SK-N-SH treated with all-trans-retinoic acid at 6 μM for 48 hours (cell line): ENCODE measurements at regions not wholly inside any gene's neighbourhood (a gene's known extent, or its start where the extent isn't known, plus 50 kb on each side); places are given as distances from the start of the nearest gene placed in this dataset.

ENCODE experiments used
- ATAC-seq: fragments of 200-7000 bp; cut with Tn5 transposase; 3 replicates; pipeline ENCODE4 v1.9.1; 2020; ENCODE audit warnings: mild to moderate bottlenecking, moderate library complexity
- ARNTL ChIP-seq: fragments of 450-650 bp; formaldehyde crosslinking; IDR thresholded peaks from 2 replicates; pipeline ENCODE4 v1.5.0; 2020; ENCODE audit warnings: low read depth, mild to moderate bottlenecking, moderate library complexity, borderline replicate concordance
- BACH2 ChIP-seq: fragments of 250-450 bp; sonication (Bioruptor Pico); IDR thresholded peaks from 2 replicates; pipeline ENCODE4 v1.9.0; 2021; ENCODE audit warnings: mild to moderate bottlenecking, borderline replicate concordance
- CSDC2 ChIP-seq: fragments of 250-450 bp; sonication (Bioruptor Pico); IDR thresholded peaks from 2 replicates; pipeline ENCODE4 v1.5.0; 2020; ENCODE audit warnings: mild to moderate bottlenecking, moderate library complexity
- ESRRG ChIP-seq: fragments of 250-450 bp; sonication (Bioruptor Pico); IDR thresholded peaks from 2 replicates; pipeline ENCODE4 v1.6.1; 2021; ENCODE audit warnings: mild to moderate bottlenecking
- GLIS3 ChIP-seq: fragments of 250-450 bp; sonication (Bioruptor Pico); IDR thresholded peaks from 2 replicates; pipeline ENCODE4 v1.5.0; 2020; ENCODE audit warnings: mild to moderate bottlenecking, moderate library complexity
- ISL1 ChIP-seq: fragments of 250-450 bp; sonication (Bioruptor Pico); IDR thresholded peaks from 2 replicates; pipeline ENCODE4 v2.1.2; 2022; ENCODE audit warnings: mild to moderate bottlenecking, moderate library complexity
- OSR1 ChIP-seq: fragments of 250-450 bp; sonication (Bioruptor Pico); IDR thresholded peaks from 2 replicates; pipeline ENCODE4 v1.8.0; 2022; ENCODE audit warnings: moderate library complexity, mild to moderate bottlenecking, inconsistent platforms
- PATZ1 ChIP-seq: fragments of 250-450 bp; sonication (Bioruptor Pico); IDR thresholded peaks from 2 replicates; pipeline ENCODE4 v1.8.0; 2020; ENCODE audit warnings: mild to moderate bottlenecking, moderate library complexity, borderline replicate concordance
- PPARA ChIP-seq: fragments of 250-450 bp; sonication (Bioruptor Pico); IDR thresholded peaks from 2 replicates; pipeline ENCODE4 v1.5.0; 2020; ENCODE audit warnings: mild to moderate bottlenecking, borderline replicate concordance
- RARB ChIP-seq: fragments of 250-450 bp; sonication (Bioruptor Pico); IDR thresholded peaks from 2 replicates; pipeline ENCODE4 v1.8.0; 2021; ENCODE audit warnings: mild to moderate bottlenecking, moderate library complexity
- SNAI2 ChIP-seq: fragments of 250-450 bp; sonication (Bioruptor Pico); IDR thresholded peaks from 2 replicates; pipeline ENCODE4 v1.5.0; 2020; ENCODE audit warnings: mild to moderate bottlenecking, moderate library complexity
- TCF4 ChIP-seq: fragments of 250-450 bp; sonication (Bioruptor Pico); IDR thresholded peaks from 2 replicates; pipeline ENCODE4 v1.8.0; 2021; ENCODE audit warnings: mild to moderate bottlenecking, moderate library complexity, borderline replicate concordance
- TOX ChIP-seq: fragments of 250-450 bp; sonication (Bioruptor Pico); IDR thresholded peaks from 2 replicates; pipeline ENCODE4 v1.8.0; 2021; ENCODE audit warnings: mild to moderate bottlenecking, moderate library complexity, borderline replicate concordance
- ZC3H10 ChIP-seq: fragments of 250-450 bp; sonication (Bioruptor Pico); IDR thresholded peaks from 2 replicates; pipeline ENCODE4 v1.5.1; 2021; ENCODE audit warnings: mild to moderate bottlenecking, moderate library complexity
- ZFP3 ChIP-seq: fragments of 250-450 bp; sonication (Bioruptor Pico); IDR thresholded peaks from 2 replicates; pipeline ENCODE4 v1.5.0; 2020; ENCODE audit warnings: mild to moderate bottlenecking, moderate library complexity
- ZFP30 ChIP-seq: fragments of 450-650 bp; formaldehyde crosslinking; IDR thresholded peaks from 2 replicates; pipeline ENCODE4 v1.5.0; 2022; ENCODE audit warnings: mild to moderate bottlenecking, moderate library complexity
- ZNF565 ChIP-seq: fragments of 450-650 bp; formaldehyde crosslinking; conservative IDR thresholded peaks from 2 replicates; pipeline ENCODE4 v1.5.0; 2020; ENCODE audit warnings: low read depth, mild to moderate bottlenecking, moderate library complexity
- ZNF70 ChIP-seq: fragments of 450-650 bp; formaldehyde crosslinking; IDR thresholded peaks from 2 replicates; pipeline ENCODE4 v1.5.0; 2020; ENCODE audit warnings: mild to moderate bottlenecking, moderate library complexity
- ZNF8 ChIP-seq: fragments of 450-650 bp; formaldehyde crosslinking; IDR thresholded peaks from 2 replicates; pipeline ENCODE4 v1.5.0; 2020; ENCODE audit warnings: mild to moderate bottlenecking, moderate library complexity
- TF ChIP-seq, protein P1 (sequence below): fragments of 250-450 bp; sonication (Bioruptor Pico); IDR thresholded peaks from 2 replicates; pipeline ENCODE4 v1.5.1; 2021; ENCODE audit warnings: mild to moderate bottlenecking, moderate library complexity
- TF ChIP-seq, protein P2 (sequence below): fragments of 250-450 bp; sonication (Bioruptor Pico); IDR thresholded peaks from 2 replicates; pipeline ENCODE4 v1.8.0; 2021; ENCODE audit warnings: low read depth, mild to moderate bottlenecking, moderate library complexity, borderline replicate concordance
- TF ChIP-seq, protein P3 (sequence below): fragments of 250-450 bp; sonication (Bioruptor Pico); IDR thresholded peaks from 2 replicates; pipeline ENCODE4 v1.5.0; 2020; ENCODE audit warnings: mild to moderate bottlenecking, moderate library complexity
- TF ChIP-seq, protein P4 (sequence below): fragments of 250-450 bp; sonication (Bioruptor Pico); IDR thresholded peaks from 2 replicates; pipeline ENCODE4 v1.5.1; 2020; ENCODE audit warnings: low read depth, mild to moderate bottlenecking, moderate library complexity

DNA sequence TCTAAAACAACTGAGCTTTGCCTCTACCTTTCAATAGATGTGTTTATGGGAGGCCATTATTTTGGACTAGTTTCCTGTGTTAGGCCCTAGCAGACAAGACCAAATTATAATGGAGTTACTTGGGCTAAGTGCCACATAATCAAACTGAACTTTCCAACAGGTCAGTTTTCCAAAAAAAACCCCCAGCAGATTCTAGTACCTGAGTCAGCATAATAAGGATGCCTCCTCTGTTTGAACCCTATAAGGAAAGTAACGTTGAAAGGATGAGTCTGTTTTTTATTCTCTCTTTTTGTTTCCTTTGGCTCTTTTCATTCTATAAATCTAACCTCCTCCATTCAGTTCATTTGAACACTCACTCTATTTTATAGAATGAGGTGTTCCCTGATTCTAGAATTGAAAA, 148.1 kb upstream of the FAM3C start:
- peak; percentile 51 for ATAC-seq
- TF ChIP-seq OSR1 (peak; percentile 100), ZNF8 (CRISPR knock-in tag) (peak; percentile 62; the same call in 1 of the 2 replicates), ZFP30 (CRISPR knock-in tag) (no peak), PPARA (no peak), ISL1 (CRISPR knock-in tag) (no peak), ESRRG (CRISPR knock-in tag) (no peak), TOX (CRISPR knock-in tag) (peak; percentile 95), PATZ1 (CRISPR knock-in tag) (peak; percentile 18; the same call in 1 of the 2 replicates), CSDC2 (CRISPR knock-in tag) (peak; percentile 99), RARB (CRISPR knock-in tag) (peak; percentile 85), GLIS3 (CRISPR knock-in tag) (no peak), ZNF565 (CRISPR knock-in tag) (no peak), SNAI2 (no peak; the same call in 1 of the 2 replicates), ZC3H10 (CRISPR knock-in tag) (peak; percentile 98), TCF4 (no peak), ARNTL (CRISPR knock-in tag) (no peak), ZFP3 (CRISPR knock-in tag) (peak; percentile 82), ZNF70 (no peak), BACH2 (CRISPR knock-in tag) (no peak)
- TF ChIP-seq, protein P1, sequence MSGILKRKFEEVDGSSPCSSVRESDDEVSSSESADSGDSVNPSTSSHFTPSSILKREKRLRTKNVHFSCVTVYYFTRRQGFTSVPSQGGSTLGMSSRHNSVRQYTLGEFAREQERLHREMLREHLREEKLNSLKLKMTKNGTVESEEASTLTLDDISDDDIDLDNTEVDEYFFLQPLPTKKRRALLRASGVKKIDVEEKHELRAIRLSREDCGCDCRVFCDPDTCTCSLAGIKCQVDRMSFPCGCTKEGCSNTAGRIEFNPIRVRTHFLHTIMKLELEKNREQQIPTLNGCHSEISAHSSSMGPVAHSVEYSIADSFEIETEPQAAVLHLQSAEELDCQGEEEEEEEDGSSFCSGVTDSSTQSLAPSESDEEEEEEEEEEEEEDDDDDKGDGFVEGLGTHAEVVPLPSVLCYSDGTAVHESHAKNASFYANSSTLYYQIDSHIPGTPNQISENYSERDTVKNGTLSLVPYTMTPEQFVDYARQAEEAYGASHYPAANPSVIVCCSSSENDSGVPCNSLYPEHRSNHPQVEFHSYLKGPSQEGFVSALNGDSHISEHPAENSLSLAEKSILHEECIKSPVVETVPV (CRISPR knock-in tag): no peak
- TF ChIP-seq, protein P2, sequence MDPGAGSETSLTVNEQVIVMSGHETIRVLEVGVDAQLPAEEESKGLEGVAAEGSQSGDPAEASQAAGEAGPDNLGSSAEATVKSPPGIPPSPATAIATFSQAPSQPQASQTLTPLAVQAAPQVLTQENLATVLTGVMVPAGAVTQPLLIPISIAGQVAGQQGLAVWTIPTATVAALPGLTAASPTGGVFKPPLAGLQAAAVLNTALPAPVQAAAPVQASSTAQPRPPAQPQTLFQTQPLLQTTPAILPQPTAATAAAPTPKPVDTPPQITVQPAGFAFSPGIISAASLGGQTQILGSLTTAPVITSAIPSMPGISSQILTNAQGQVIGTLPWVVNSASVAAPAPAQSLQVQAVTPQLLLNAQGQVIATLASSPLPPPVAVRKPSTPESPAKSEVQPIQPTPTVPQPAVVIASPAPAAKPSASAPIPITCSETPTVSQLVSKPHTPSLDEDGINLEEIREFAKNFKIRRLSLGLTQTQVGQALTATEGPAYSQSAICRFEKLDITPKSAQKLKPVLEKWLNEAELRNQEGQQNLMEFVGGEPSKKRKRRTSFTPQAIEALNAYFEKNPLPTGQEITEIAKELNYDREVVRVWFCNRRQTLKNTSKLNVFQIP (CRISPR knock-in tag): no peak
- TF ChIP-seq, protein P3, sequence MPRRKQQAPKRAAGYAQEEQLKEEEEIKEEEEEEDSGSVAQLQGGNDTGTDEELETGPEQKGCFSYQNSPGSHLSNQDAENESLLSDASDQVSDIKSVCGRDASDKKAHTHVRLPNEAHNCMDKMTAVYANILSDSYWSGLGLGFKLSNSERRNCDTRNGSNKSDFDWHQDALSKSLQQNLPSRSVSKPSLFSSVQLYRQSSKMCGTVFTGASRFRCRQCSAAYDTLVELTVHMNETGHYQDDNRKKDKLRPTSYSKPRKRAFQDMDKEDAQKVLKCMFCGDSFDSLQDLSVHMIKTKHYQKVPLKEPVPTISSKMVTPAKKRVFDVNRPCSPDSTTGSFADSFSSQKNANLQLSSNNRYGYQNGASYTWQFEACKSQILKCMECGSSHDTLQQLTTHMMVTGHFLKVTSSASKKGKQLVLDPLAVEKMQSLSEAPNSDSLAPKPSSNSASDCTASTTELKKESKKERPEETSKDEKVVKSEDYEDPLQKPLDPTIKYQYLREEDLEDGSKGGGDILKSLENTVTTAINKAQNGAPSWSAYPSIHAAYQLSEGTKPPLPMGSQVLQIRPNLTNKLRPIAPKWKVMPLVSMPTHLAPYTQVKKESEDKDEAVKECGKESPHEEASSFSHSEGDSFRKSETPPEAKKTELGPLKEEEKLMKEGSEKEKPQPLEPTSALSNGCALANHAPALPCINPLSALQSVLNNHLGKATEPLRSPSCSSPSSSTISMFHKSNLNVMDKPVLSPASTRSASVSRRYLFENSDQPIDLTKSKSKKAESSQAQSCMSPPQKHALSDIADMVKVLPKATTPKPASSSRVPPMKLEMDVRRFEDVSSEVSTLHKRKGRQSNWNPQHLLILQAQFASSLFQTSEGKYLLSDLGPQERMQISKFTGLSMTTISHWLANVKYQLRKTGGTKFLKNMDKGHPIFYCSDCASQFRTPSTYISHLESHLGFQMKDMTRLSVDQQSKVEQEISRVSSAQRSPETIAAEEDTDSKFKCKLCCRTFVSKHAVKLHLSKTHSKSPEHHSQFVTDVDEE (CRISPR knock-in tag): no peak
- TF ChIP-seq, protein P4, sequence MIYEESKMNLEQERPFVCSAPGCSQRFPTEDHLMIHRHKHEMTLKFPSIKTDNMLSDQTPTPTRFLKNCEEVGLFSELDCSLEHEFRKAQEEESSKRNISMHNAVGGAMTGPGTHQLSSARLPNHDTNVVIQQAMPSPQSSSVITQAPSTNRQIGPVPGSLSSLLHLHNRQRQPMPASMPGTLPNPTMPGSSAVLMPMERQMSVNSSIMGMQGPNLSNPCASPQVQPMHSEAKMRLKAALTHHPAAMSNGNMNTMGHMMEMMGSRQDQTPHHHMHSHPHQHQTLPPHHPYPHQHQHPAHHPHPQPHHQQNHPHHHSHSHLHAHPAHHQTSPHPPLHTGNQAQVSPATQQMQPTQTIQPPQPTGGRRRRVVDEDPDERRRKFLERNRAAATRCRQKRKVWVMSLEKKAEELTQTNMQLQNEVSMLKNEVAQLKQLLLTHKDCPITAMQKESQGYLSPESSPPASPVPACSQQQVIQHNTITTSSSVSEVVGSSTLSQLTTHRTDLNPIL: no peak

GRCh38 chr7:121541457-121541856, 145.3 kb upstream of the FAM3C start:
- TF ChIP-seq PPARA (no peak), ZC3H10 (CRISPR knock-in tag) (no peak), TOX (CRISPR knock-in tag) (no peak), ZFP3 (CRISPR knock-in tag) (no peak)
- TF ChIP-seq, protein P3 (CRISPR knock-in tag): no peak
- ATAC-seq: no peak
